Mucosa of stomach (tissue), 1 donor: ENCODE measurements at regions not wholly inside any gene's neighbourhood (a gene's known extent, or its start where the extent isn't known, plus 50 kb on each side); places are given as distances from the start of the nearest gene placed in this dataset.

Experiments used
- H3K27me3 ChIP-seq: one replicate; pipeline ENCODE4 v1.7.0; 2013; ENCODE audit warnings: mild to moderate bottlenecking, low read length; ENCODE audit not compliant: control insufficient read depth, insufficient read depth
- H3K36me3 ChIP-seq: one replicate; pipeline ENCODE4 v1.7.0; 2013; ENCODE audit warnings: low read length; ENCODE audit not compliant: control insufficient read depth, insufficient read depth
- H3K4me1 ChIP-seq: one replicate; pipeline ENCODE4 v1.7.0; 2013; ENCODE audit warnings: mild to moderate bottlenecking, low read length; ENCODE audit not compliant: control insufficient read depth, insufficient read depth
- H3K4me3 ChIP-seq: one replicate; pipeline ENCODE4 v1.7.0; 2013; ENCODE audit warnings: low read length
- H3K9ac ChIP-seq: one replicate; pipeline ENCODE4 v1.7.0; 2013; ENCODE audit warnings: mild to moderate bottlenecking, low read length, moderate library complexity
- H3K9me3 ChIP-seq: one replicate; pipeline ENCODE4 v1.7.0; 2013; ENCODE audit warnings: mild to moderate bottlenecking, low read length, moderate library complexity; ENCODE audit not compliant: control insufficient read depth
- donor health status: Pancreatic carcinoma.

DNA sequence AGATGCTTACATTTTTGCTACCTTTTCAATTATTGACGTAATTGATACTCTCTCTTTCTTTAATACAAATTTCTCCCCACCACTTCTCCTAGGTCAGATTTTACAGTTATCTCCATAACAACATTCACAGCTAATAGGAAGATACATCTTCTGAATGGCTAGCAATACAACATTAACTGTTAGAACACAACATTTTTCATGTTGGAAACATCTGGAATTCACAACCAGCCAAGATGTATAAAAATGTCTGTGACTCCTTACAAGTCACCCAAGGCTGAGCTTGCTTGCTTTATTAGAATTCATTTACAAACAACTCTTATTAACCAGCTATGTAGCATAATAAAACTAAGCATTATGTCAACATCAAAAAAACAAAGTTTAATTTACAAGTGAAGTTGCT lies 81.0 kb upstream of the ROBO2 start:
- Histone ChIP-seq H3K4me3 (no peak overlapping the region), H3K4me1 (no peaks in the 10 kb centered on the region), H3K9me3 (no peaks in the 10 kb centered on the region), H3K36me3 (no peaks in the 10 kb centered on the region), H3K9ac (no peak overlapping the region), H3K27me3 (no peaks in the 10 kb centered on the region)

DNA sequence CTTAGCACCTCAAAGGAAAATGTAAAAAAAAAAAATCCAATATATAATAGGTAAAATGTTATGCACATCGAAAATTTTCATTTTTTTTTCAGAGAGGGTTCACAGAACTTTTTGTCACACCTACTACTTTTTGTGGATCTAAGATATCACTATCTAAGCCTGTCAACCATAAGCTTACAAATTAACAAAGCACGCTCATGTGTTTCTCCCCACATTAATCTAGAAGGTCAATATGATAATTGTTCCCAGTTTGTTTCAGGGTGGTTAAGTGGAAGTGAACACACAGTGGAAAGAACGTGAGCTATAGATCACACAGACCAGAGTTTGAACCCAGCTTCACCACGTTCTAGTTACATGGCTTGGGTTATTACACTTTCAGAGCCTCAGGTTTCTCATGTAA lies 78.6 kb upstream of the ROBO2 start:
- Histone ChIP-seq H3K9ac (no peak overlapping the region), H3K36me3 (no peaks in the 10 kb centered on the region), H3K4me1 (no peaks in the 10 kb centered on the region), H3K9me3 (no peaks in the 10 kb centered on the region), H3K4me3 (no peak overlapping the region), H3K27me3 (no peaks in the 10 kb centered on the region)

DNA sequence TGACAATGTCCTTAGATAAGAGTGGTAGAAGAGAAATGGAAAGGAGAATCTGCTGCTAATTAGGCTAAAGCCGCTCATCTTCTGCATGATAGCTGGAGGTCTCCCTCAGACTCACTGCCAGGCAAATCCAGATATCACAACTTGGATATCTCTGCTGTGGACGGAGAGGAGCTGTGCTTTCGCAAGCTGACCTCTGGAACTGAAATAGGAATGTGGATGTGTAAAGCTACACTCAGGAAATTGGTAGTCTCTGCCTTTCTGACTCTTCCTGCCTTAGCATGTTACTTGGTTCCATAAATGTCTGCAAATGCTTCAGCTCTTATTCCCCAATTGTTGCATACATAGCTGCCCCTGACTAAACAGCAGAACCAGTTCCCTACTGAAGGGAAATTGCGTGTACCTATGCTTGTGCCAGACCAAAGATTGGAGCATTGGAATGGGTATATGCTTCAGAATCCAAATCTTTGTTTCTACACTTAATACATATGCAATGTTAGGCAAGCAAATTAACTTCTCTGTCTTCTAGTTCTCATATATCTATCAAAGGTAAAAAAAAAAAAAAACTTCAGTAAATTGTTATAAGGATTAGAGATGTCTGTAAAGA lies 74.7 kb upstream of the ROBO2 start:
- H3K4me3 ChIP-seq = no peak overlapping the region
- no peaks in the 10 kb centered on the region for H3K9me3 ChIP-seq
- no peaks in the 10 kb centered on the region for H3K27me3 ChIP-seq
- no peaks in the 10 kb centered on the region for H3K36me3 ChIP-seq
- no peaks in the 10 kb centered on the region for H3K4me1 ChIP-seq
- H3K9ac ChIP-seq = no peak overlapping the region

DNA sequence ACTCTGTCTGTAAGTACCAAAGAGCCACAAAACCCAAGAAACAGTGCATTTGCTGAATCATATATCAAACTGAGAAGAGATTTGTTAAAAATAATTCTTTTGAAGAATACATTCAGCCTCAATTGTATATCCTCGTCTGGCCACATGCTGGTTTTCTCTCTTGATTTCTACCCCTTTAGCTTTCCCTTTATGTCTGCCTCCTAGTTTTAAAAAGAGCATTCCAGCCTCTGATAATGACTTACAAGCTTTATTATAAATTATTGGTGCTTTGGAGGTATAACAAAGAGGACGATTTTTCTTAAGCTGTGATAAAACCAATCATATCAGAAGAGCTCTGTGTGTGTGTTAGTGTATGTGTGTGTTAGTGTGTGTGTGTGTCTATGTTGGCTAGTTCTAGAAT lies 70.4 kb upstream of the ROBO2 start:
- Histone ChIP-seq H3K4me1 (no peaks in the 10 kb centered on the region), H3K4me3 (no peak overlapping the region), H3K36me3 (no peaks in the 10 kb centered on the region), H3K9ac (no peak overlapping the region), H3K9me3 (no peaks in the 10 kb centered on the region), H3K27me3 (no peaks in the 10 kb centered on the region)

DNA sequence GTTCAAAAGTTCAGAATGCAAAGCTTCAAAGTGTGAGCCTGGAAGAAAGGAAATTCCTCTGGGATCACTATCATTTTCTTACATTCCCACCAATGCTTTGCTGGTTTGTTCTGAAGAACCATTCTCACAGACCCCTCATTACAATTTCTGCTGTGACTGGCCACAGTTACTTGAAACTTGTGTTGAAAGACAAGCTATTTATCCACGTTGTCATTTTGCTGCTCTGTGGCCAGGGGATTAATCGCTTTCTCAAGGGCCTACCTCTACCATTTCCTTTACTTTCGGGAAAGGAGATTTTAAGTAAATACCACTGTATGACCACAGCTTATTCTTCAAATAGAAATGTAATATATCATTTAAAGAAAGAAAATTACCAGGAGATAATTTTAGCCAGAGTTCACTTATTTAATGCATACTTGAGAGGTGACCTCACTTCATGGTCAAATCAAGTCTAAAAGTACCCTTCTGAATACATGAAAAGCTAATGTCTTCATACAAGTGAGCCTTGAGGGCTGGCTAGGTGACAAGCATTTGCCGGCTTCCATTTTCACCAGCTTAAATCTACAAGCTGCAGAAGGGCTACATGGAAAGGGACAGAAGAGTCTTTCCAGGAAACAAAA lies 69.8 kb upstream of the ROBO2 start:
- H3K4me3 ChIP-seq = no peak overlapping the region
- H3K9ac ChIP-seq = no peak overlapping the region
- H3K4me1 ChIP-seq = no peaks in the 10 kb centered on the region
- H3K9me3 ChIP-seq = no peaks in the 10 kb centered on the region
- no peaks in the 10 kb centered on the region for H3K27me3 ChIP-seq
- H3K36me3 ChIP-seq = no peaks in the 10 kb centered on the region

GRCh38 chr3:76972624-76973296 lies 67.1 kb upstream of the ROBO2 start:
- Histone ChIP-seq H3K36me3 (no peaks in the 10 kb centered on the region), H3K4me1 (no peaks in the 10 kb centered on the region), H3K9ac (no peak overlapping the region), H3K4me3 (no peak overlapping the region), H3K27me3 (no peaks in the 10 kb centered on the region), H3K9me3 (no peaks in the 10 kb centered on the region)

DNA sequence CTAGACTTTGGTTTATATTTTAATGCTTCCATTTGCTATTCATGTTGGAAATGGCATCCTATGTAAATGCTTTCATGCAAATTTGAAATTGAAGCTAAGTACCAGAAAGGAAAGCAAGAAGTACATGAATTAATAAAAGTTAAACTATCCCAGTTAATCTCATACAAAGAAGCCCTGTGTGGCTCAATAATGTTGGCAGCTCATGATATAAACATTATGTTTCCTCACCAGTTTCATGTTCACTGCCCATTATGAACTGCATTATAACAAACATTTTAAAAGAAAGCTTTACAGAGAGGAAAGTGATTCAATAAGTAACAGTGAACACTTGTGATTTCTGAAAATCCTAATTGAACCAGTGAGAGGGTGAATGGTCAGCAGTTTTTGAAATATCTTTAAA lies 62.9 kb upstream of the ROBO2 start:
- H3K4me3 ChIP-seq = no peak overlapping the region
- H3K36me3 ChIP-seq = no peaks in the 10 kb centered on the region
- H3K9me3 ChIP-seq = no peaks in the 10 kb centered on the region
- no peak overlapping the region for H3K9ac ChIP-seq
- no peaks in the 10 kb centered on the region for H3K4me1 ChIP-seq
- no peaks in the 10 kb centered on the region for H3K27me3 ChIP-seq

DNA sequence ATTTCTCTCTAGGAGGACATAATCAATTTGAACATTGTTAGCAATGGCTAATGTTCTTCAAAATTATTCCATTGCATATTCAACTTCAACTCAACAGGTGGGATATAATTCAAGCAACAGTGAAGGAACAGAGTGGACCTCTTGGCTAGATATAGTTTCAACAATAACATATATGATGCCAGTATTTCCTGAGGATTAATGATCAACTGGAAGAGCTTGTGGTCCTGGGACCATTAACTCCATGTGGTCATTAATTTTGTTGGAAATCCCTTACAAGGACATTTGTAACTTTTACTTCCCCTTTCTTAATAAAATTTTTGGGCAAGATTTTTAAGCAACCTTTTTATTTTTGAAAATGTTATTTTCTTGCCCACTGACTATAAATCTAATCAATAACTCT lies 54.3 kb upstream of the ROBO2 start:
- H3K9ac ChIP-seq = no peak overlapping the region
- no peaks in the 10 kb centered on the region for H3K4me1 ChIP-seq
- H3K36me3 ChIP-seq = no peaks in the 10 kb centered on the region
- no peak overlapping the region for H3K4me3 ChIP-seq
- no peaks in the 10 kb centered on the region for H3K9me3 ChIP-seq
- H3K27me3 ChIP-seq = no peaks in the 10 kb centered on the region

DNA sequence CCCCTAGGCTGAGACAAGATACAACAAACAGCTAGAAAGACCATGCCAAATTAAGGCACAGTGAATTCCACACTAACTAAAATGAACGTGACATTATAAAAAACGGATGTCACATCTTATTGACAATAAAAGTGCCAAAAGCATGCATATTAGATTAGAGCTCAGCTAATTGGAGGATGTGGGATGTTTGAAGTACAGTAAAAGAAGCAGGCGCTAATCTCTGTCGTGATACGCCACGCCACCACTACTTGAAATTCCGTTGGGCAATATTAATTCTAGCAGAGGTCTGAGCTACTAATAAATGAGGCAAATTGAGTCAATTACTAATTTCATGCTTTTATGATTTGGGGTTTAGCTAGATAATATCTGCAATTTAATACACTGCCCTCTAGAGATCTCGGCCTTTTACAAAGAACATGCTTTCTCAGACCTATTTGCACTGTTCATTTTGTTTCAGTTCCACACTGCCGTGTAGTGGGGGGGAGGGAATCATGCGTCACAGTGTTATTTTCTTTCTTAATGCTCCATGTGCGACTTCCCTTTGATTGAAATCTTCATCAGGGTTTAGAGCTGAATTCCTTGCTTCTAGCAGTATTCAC lies 52.9 kb upstream of the ROBO2 start:
- no peak overlapping the region for H3K9ac ChIP-seq
- H3K36me3 ChIP-seq = no peaks in the 10 kb centered on the region
- no peaks in the 10 kb centered on the region for H3K9me3 ChIP-seq
- no peak overlapping the region for H3K4me3 ChIP-seq
- no peaks in the 10 kb centered on the region for H3K27me3 ChIP-seq
- no peaks in the 10 kb centered on the region for H3K4me1 ChIP-seq
